ENCODE measurements at regions not wholly inside any gene's neighbourhood (a gene's known extent, or its start where the extent isn't known, plus 50 kb on each side); places are given as distances from the start of the nearest gene placed in this dataset.

GRCh38 chr18:65659912-65660311 is 90.9 kb upstream of the CDH7 start:
- TF ChIP-seq, protein P1, sequence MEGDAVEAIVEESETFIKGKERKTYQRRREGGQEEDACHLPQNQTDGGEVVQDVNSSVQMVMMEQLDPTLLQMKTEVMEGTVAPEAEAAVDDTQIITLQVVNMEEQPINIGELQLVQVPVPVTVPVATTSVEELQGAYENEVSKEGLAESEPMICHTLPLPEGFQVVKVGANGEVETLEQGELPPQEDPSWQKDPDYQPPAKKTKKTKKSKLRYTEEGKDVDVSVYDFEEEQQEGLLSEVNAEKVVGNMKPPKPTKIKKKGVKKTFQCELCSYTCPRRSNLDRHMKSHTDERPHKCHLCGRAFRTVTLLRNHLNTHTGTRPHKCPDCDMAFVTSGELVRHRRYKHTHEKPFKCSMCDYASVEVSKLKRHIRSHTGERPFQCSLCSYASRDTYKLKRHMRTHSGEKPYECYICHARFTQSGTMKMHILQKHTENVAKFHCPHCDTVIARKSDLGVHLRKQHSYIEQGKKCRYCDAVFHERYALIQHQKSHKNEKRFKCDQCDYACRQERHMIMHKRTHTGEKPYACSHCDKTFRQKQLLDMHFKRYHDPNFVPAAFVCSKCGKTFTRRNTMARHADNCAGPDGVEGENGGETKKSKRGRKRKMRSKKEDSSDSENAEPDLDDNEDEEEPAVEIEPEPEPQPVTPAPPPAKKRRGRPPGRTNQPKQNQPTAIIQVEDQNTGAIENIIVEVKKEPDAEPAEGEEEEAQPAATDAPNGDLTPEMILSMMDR (conservative IDR thresholded peaks at IDR 0.05 in 1 of 2, IDR thresholded peaks at IDR 0.05 in 1 of 2; ENCODE audit: extremely low read depth in 1 of 2, insufficient read depth in 1 of 2, low read depth in 1 of 2, low read length in 2 of 2): no peak
- TF ChIP-seq EZH2 (IDR thresholded peaks at IDR 0.05; ENCODE audit: borderline replicate concordance, low read length): no peak

Data from mammary epithelial cell (primary cell).